Gastroesophageal sphincter (tissue), 4 donors: ENCODE measurements at regions not wholly inside any gene's neighbourhood (a gene's known extent, or its start where the extent isn't known, plus 50 kb on each side); places are given as distances from the start of the nearest gene placed in this dataset.

ENCODE experiments used
- ATAC-seq: fragments of 150-250 bp; one replicate; pipeline ENCODE4 v1.9.1; 2016; ENCODE audit warnings: mild to moderate bottlenecking, moderate library complexity
- H3K27ac ChIP-seq, 4 donors: fragments of 200-600 bp; sonication (generic) in 3 of 4; 1 replicate in 3 of 4; 2 replicates in 1 of 4; pipeline ENCODE4 v1.5.1; 2016 to 2019
- H3K27me3 ChIP-seq: fragments of 200-600 bp; sonication (generic); one replicate; pipeline ENCODE4 v1.5.1; 2019
- H3K36me3 ChIP-seq, 2 donors: fragments of 200-600 bp; sonication (generic); one replicate each; pipeline ENCODE4 v1.5.1; 2019; ENCODE audit warnings: control low read depth in 1 of 2
- H3K4me1 ChIP-seq, 3 donors: fragments of 200-600 bp; sonication (generic); 1 replicate in 2 of 3; 2 replicates in 1 of 3; pipeline ENCODE4 v1.5.1; 2016 to 2019; ENCODE audit warnings: control low read depth in 2 of 3
- H3K4me3 ChIP-seq, 2 donors: fragments of 200-600 bp; sonication (generic); one replicate each; pipeline ENCODE4 v1.5.1; 2019; ENCODE audit warnings: mild to moderate bottlenecking in 1 of 2, moderate library complexity in 1 of 2
- H3K9me3 ChIP-seq, 3 donors: fragments of 200-600 bp; sonication (generic); one replicate each; pipeline ENCODE4 v1.5.1; 2017 to 2019; ENCODE audit warnings: control low read depth in 2 of 3
- EP300 ChIP-seq: sonication (generic); formaldehyde crosslinking; IDR thresholded peaks from one replicate; pipeline ENCODE4 v1.6.1; 2017; ENCODE audit warnings: antibody characterized with exemption, mild to moderate bottlenecking
- POLR2A ChIP-seq, 2 donors: fragments of 450-650 bp; IDR thresholded peaks; one replicate each; pipeline ENCODE4 v1.6.1; 2017; ENCODE audit warnings: antibody characterized with exemption in 2 of 2, mild to moderate bottlenecking in 2 of 2, moderate library complexity in 1 of 2
- POLR2AphosphoS5 ChIP-seq: sonication (generic); formaldehyde crosslinking; IDR thresholded peaks from one replicate; pipeline ENCODE4 v1.6.1; 2017; ENCODE audit warnings: antibody characterized with exemption
- WGBS, 2 donors: methylation state at CpG; one replicate each; pipeline ENCODE4 v1.1.5; 2018; ENCODE audit warnings: low coverage in 1 of 2; 5-methylcytosine and 5-hydroxymethylcytosine counted together
- TF ChIP-seq, protein P1 (sequence below), 4 experiments: fragments of 200-600 bp in 2 of 4; fragments of 450-650 bp in 2 of 4; sonication (generic) in 1 of 4; IDR thresholded peaks; one replicate each; pipeline ENCODE4 v1.5.1; 2017 to 2019; ENCODE audit warnings: antibody characterized with exemption in 4 of 4, mild to moderate bottlenecking in 2 of 4, moderate library complexity in 2 of 4

GRCh38 chr4:152255437-152255836 is 280.5 kb downstream of the FBXW7 start:
- Histone ChIP-seq H3K4me3 (no peak overlapping the region), H3K27me3 (no peaks in the 10 kb centered on the region), H3K4me1 (peaks cover 0 to 6% (median 0%) of the 10 kb centered on the region in 3 donors), H3K36me3 (no peaks in the 10 kb centered on the region), H3K9me3 (no peaks in the 10 kb centered on the region), H3K27ac (no peak overlapping the region)
- 58 to 68% methylated on average over 4 of the region's 4 CpGs for WGBS, 2 donors
- no peak for ATAC-seq
- TF ChIP-seq POLR2A (IDR thresholded peaks at IDR 0.05) (no peak), POLR2AphosphoS5 (no peak), EP300 (no peak)
- TF ChIP-seq, protein P1, sequence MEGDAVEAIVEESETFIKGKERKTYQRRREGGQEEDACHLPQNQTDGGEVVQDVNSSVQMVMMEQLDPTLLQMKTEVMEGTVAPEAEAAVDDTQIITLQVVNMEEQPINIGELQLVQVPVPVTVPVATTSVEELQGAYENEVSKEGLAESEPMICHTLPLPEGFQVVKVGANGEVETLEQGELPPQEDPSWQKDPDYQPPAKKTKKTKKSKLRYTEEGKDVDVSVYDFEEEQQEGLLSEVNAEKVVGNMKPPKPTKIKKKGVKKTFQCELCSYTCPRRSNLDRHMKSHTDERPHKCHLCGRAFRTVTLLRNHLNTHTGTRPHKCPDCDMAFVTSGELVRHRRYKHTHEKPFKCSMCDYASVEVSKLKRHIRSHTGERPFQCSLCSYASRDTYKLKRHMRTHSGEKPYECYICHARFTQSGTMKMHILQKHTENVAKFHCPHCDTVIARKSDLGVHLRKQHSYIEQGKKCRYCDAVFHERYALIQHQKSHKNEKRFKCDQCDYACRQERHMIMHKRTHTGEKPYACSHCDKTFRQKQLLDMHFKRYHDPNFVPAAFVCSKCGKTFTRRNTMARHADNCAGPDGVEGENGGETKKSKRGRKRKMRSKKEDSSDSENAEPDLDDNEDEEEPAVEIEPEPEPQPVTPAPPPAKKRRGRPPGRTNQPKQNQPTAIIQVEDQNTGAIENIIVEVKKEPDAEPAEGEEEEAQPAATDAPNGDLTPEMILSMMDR (IDR thresholded peaks at IDR 0.05): no peak

DNA sequence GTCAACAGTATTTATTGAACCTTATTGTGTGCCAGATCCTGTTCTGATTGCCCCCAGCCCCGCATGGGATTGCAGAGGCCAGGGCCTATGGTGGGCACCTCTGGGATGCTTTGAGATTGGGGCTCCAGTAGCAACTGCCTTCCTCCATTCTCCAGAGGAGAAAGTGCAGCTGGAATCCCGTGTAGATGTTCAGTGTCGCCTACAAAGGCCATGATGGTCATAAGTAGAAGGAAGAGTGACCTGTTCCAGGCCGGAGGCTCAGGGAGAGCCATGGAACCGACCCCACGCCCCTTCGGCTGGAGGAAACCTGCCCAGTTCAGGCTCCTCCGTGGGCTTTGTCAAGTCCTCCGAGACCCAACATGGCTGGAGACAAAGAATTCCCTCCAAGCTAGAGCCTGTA is 287.5 kb downstream of the FBXW7 start:
- Histone ChIP-seq H3K4me1 (peaks cover 0 to 7% (median 0%) of the 10 kb centered on the region in 3 donors), H3K27me3 (peaks cover 8% of the 10 kb centered on the region), H3K36me3 (no peaks in the 10 kb centered on the region), H3K27ac (no peak overlapping the region), H3K4me3 (no peak overlapping the region), H3K9me3 (no peaks in the 10 kb centered on the region)
- no peak for ATAC-seq
- TF ChIP-seq POLR2A (IDR thresholded peaks at IDR 0.05) (no peak), EP300 (no peak), POLR2AphosphoS5 (no peak)
- TF ChIP-seq, protein P1 (IDR thresholded peaks at IDR 0.05): no peak
- WGBS, 2 donors: 70 to 83% methylated on average over 1 to 2 of the region's 9 CpGs

- Histone ChIP-seq H3K27me3 (peaks cover 8% of the 10 kb centered on the region), H3K4me1 (peaks cover 0 to 11% (median 0%) of the 10 kb centered on the region in 3 donors), H3K36me3 (no peaks in the 10 kb centered on the region), H3K9me3 (no peaks in the 10 kb centered on the region), H3K4me3 (no peak overlapping the region), H3K27ac (no peak overlapping the region)
- WGBS, 2 donors: 74% methylated on average over 3 of the region's 19 CpGs; no CpG with 5 or more reads in 1 of the 2 donors
- TF ChIP-seq EP300 (no peak), POLR2AphosphoS5 (no peak), POLR2A (IDR thresholded peaks at IDR 0.05) (no peak)
- TF ChIP-seq, protein P1 (IDR thresholded peaks at IDR 0.05): no peak
- no peak for ATAC-seq
Observed at GRCh38 chr4:152247271-152247975, 288.5 kb downstream of the FBXW7 start.

DNA sequence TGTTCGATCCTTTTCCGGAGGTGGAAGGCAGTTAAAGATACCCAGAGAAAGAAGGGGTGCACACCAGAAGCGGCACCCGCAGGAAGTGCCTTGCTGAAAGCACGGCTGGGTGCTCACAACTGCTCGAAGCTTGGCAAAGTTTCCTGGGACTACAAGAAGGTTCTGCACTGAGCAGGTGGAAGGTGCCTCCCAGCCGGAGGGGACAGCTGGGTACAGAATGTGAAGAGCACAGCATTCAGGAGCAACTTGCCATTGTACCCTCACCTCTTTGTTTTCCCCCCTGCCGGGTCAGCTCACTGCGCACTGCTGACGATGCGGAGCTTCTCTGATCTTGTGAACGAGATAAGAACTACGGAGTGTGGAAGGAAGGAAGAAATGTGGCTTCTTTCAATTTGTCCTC is 289.2 kb downstream of the FBXW7 start:
- H3K27me3 ChIP-seq: peaks cover 8% of the 10 kb centered on the region
- no peak for ATAC-seq

More for the DNA sequence above, 289.2 kb downstream of the FBXW7 start:
- WGBS, 2 donors: 84 to 98% methylated on average over 8 to 13 of the region's 13 CpGs
- H3K9me3 ChIP-seq: no peaks in the 10 kb centered on the region
- TF ChIP-seq, protein P1 (IDR thresholded peaks at IDR 0.05): no peak
- TF ChIP-seq POLR2A (IDR thresholded peaks at IDR 0.05) (no peak), EP300 (no peak), POLR2AphosphoS5 (no peak)
- H3K4me3 ChIP-seq: no peak overlapping the region
- H3K27ac ChIP-seq: no peak overlapping the region
- no peaks in the 10 kb centered on the region for H3K36me3 ChIP-seq
- peaks cover 0 to 11% (median 0%) of the 10 kb centered on the region in 3 donors for H3K4me1 ChIP-seq
